ENCODE measurements at regions not wholly inside any gene's neighbourhood (a gene's known extent, or its start where the extent isn't known, plus 50 kb on each side); places are given as distances from the start of the nearest gene placed in this dataset.

GRCh38 chr10:122777515-122778059 is 68.1 kb downstream of the CUZD1 start:
- ATAC-seq = 0 out of 3 replicates have a peak, but pooled peaks have one; percentile 34
- Histone ChIP-seq H2AFZ (ENCODE audit: low read length) (no peak overlapping the region), H3K27ac (ENCODE audit: extremely low read length, insufficient read depth, low read length) (no peak overlapping the region), H4K20me1 (ENCODE audit: insufficient read depth, low read length) (no peaks in the 10 kb centered on the region), H3K79me2 (ENCODE audit: insufficient read depth, low read length) (no peaks in the 10 kb centered on the region), H3K4me1 (ENCODE audit: insufficient read depth, low read length) (no peaks in the 10 kb centered on the region), H3K27me3 (ENCODE audit: control insufficient read depth in 1 of 2, insufficient read depth in 2 of 2, low read length in 2 of 2) (no peaks in the 10 kb centered on the region), H3K9me3 (ENCODE audit: low read length) (no peaks in the 10 kb centered on the region), H3K36me3 (replicated peaks in 1 of 2; ENCODE audit: control insufficient read depth in 1 of 2, insufficient read depth in 2 of 2, low read length in 2 of 2) (no peaks in the 10 kb centered on the region), H3K4me3 (replicated peaks in 1 of 3; ENCODE audit: insufficient read depth in 1 of 3, low read depth in 2 of 3, low read length in 3 of 3) (no peak overlapping the region), H3K4me2 (ENCODE audit: low read depth, low read length) (no peak overlapping the region), H3K9ac (ENCODE audit: insufficient read depth, low read depth, low read length) (no peak overlapping the region)
- TF ChIP-seq ZNF446 (CRISPR knock-in tag; IDR thresholded peaks at IDR 0.05) = no peak
- FAIRE-seq = no peak
- 40% methylated on average over 1 of the region's 14 CpGs for WGBS (ENCODE audit: low lambda C conversion rate)
- POLR2A ChIA-PET = no interaction called here
- in situ Hi-C loops (cut with HindIII; ENCODE audit: extremely low pct_ligation_motif_present, low pct_unique_long_range_greater_than_20kb) = no loop called here
- DNase-seq (ENCODE audit: low spot score) = no peak
- BruUV-seq (replicated peaks) = no TSS peak
- intact Hi-C loops (cut with micrococcal nuclease; ENCODE audit: unreplicated experiment) = no loop called here
- CTCF ChIA-PET (ENCODE audit: low intra/inter-chr PET ratio, low total read pairs) = no interaction called here

GRCh38 chr10:122774231-122774630 is 71.4 kb downstream of the CUZD1 start:
- Histone ChIP-seq H2AFZ (ENCODE audit: low read length) (no peak overlapping the region), H4K20me1 (ENCODE audit: insufficient read depth, low read length) (no peaks in the 10 kb centered on the region), H3K27ac (ENCODE audit: extremely low read length, insufficient read depth, low read length) (no peak overlapping the region), H3K4me2 (ENCODE audit: low read depth, low read length) (no peak overlapping the region), H3K9me3 (ENCODE audit: low read length) (no peaks in the 10 kb centered on the region), H3K36me3 (replicated peaks in 1 of 2; ENCODE audit: control insufficient read depth in 1 of 2, insufficient read depth in 2 of 2, low read length in 2 of 2) (no peaks in the 10 kb centered on the region), H3K9ac (ENCODE audit: insufficient read depth, low read depth, low read length) (no peak overlapping the region), H3K79me2 (ENCODE audit: insufficient read depth, low read length) (no peaks in the 10 kb centered on the region), H3K27me3 (ENCODE audit: control insufficient read depth in 1 of 2, insufficient read depth in 2 of 2, low read length in 2 of 2) (peaks cover 0 to 2% of the 10 kb centered on the region in 2 experiments; a peak in 2 of 5 replicates), H3K4me1 (ENCODE audit: insufficient read depth, low read length) (no peaks in the 10 kb centered on the region), H3K4me3 (replicated peaks in 1 of 3; ENCODE audit: insufficient read depth in 1 of 3, low read depth in 2 of 3, low read length in 3 of 3) (no peak overlapping the region)
- FAIRE-seq (no peak), ATAC-seq (no peak), DNase-seq (ENCODE audit: low spot score) (no peak)
- in situ Hi-C loops (cut with HindIII; ENCODE audit: extremely low pct_ligation_motif_present, low pct_unique_long_range_greater_than_20kb) (no loop called here), intact Hi-C loops (cut with micrococcal nuclease; ENCODE audit: unreplicated experiment) (no loop called here)
- ChIA-PET POLR2A (no interaction called here), CTCF (ENCODE audit: low intra/inter-chr PET ratio, low total read pairs) (no interaction called here)
- WGBS (ENCODE audit: low lambda C conversion rate) = 0% methylated on average over 2 of the region's 2 CpGs
- TF ChIP-seq ZNF749 (CRISPR knock-in tag; IDR thresholded peaks at IDR 0.05; ENCODE audit: borderline replicate concordance) (no peak), ZNF547 (CRISPR knock-in tag; IDR thresholded peaks at IDR 0.05) (no peak), SAFB2 (CRISPR knock-in tag; IDR thresholded peaks at IDR 0.05; ENCODE audit: borderline replicate concordance, low read depth) (no peak), ZNF580 (CRISPR knock-in tag; IDR thresholded peaks at IDR 0.05; ENCODE audit: borderline replicate concordance, low read depth) (no peak), ZMYM4 (CRISPR knock-in tag; IDR thresholded peaks at IDR 0.05) (no peak), ISX (CRISPR knock-in tag; conservative IDR thresholded peaks at IDR 0.05) (no peak), GPN1 (CRISPR knock-in tag; IDR thresholded peaks at IDR 0.05; ENCODE audit: borderline replicate concordance) (no peak), ZNF34 (CRISPR knock-in tag; IDR thresholded peaks at IDR 0.05; ENCODE audit: borderline replicate concordance) (no peak), ZNF503 (CRISPR knock-in tag; IDR thresholded peaks at IDR 0.05) (no peak), BATF2 (CRISPR knock-in tag; IDR thresholded peaks at IDR 0.05) (no peak), HNF4A (CRISPR knock-in tag; IDR thresholded peaks at IDR 0.05) (no peak)
- BruUV-seq (replicated peaks) = no TSS peak

Measured in HepG2 (cell line).